ENCODE measurements at regions not wholly inside any gene's neighbourhood (a gene's known extent, or its start where the extent isn't known, plus 50 kb on each side); places are given as distances from the start of the nearest gene placed in this dataset.

GRCh38 chr4:11593576-11594116 is 165.0 kb upstream of the HS3ST1 start:
- in situ Hi-C loops (cut with HindIII; ENCODE audit: low sequenced_read_pairs) = no loop called here

GRCh38 chr4:11592276-11592675 is 163.6 kb upstream of the HS3ST1 start:
- in situ Hi-C loops (cut with HindIII; ENCODE audit: low sequenced_read_pairs) = no loop called here

- in situ Hi-C loops (cut with HindIII; ENCODE audit: low sequenced_read_pairs) = no loop called here
Observed at GRCh38 chr4:11590132-11590531, 161.4 kb upstream of the HS3ST1 start.

- in situ Hi-C loops (cut with HindIII; ENCODE audit: low sequenced_read_pairs) = no loop called here
Observed at GRCh38 chr4:11589676-11590075, 161.0 kb upstream of the HS3ST1 start.

GRCh38 chr4:11587797-11588196 is 159.1 kb upstream of the HS3ST1 start:
- in situ Hi-C loops (cut with HindIII; ENCODE audit: low sequenced_read_pairs) = no loop called here

- in situ Hi-C loops (cut with HindIII; ENCODE audit: low sequenced_read_pairs) = no loop called here
Observed at GRCh38 chr4:11585506-11585905, 156.8 kb upstream of the HS3ST1 start.

- in situ Hi-C loops (cut with HindIII; ENCODE audit: low sequenced_read_pairs) = no loop called here
Observed at GRCh38 chr4:11568511-11568910, 139.8 kb upstream of the HS3ST1 start.

GRCh38 chr4:11566444-11567022 is 137.8 kb upstream of the HS3ST1 start:
- in situ Hi-C loops (cut with HindIII; ENCODE audit: low sequenced_read_pairs) = no loop called here

- in situ Hi-C loops (cut with HindIII; ENCODE audit: low sequenced_read_pairs) = no loop called here
Observed at GRCh38 chr4:11565899-11566298, 137.2 kb upstream of the HS3ST1 start.

GRCh38 chr4:11565213-11565612 is 136.5 kb upstream of the HS3ST1 start:
- in situ Hi-C loops (cut with HindIII; ENCODE audit: low sequenced_read_pairs) = no loop called here

GRCh38 chr4:11564021-11564420 is 135.3 kb upstream of the HS3ST1 start:
- in situ Hi-C loops (cut with HindIII; ENCODE audit: low sequenced_read_pairs) = no loop called here

- in situ Hi-C loops (cut with HindIII; ENCODE audit: low sequenced_read_pairs) = no loop called here
Observed at GRCh38 chr4:11549525-11549924, 120.8 kb upstream of the HS3ST1 start.

- in situ Hi-C loops (cut with HindIII; ENCODE audit: low sequenced_read_pairs) = no loop called here
Observed at GRCh38 chr4:11548597-11549082, 119.9 kb upstream of the HS3ST1 start.

- in situ Hi-C loops (cut with HindIII; ENCODE audit: low sequenced_read_pairs) = no loop called here
Observed at GRCh38 chr4:11546391-11547175, 117.9 kb upstream of the HS3ST1 start.

- in situ Hi-C loops (cut with HindIII; ENCODE audit: low sequenced_read_pairs) = no loop called here
Observed at GRCh38 chr4:11545651-11546050, 117.0 kb upstream of the HS3ST1 start.

- in situ Hi-C loops (cut with HindIII; ENCODE audit: low sequenced_read_pairs) = no loop called here
Observed at GRCh38 chr4:11544211-11544610, 115.5 kb upstream of the HS3ST1 start.

GRCh38 chr4:11543706-11544105 is 115.0 kb upstream of the HS3ST1 start:
- in situ Hi-C loops (cut with HindIII; ENCODE audit: low sequenced_read_pairs) = no loop called here

- in situ Hi-C loops (cut with HindIII; ENCODE audit: low sequenced_read_pairs) = no loop called here
Observed at GRCh38 chr4:11542952-11543351, 114.3 kb upstream of the HS3ST1 start.

- in situ Hi-C loops (cut with HindIII; ENCODE audit: low sequenced_read_pairs) = no loop called here
Observed at GRCh38 chr4:11537846-11538245, 109.2 kb upstream of the HS3ST1 start.

GRCh38 chr4:11535333-11535732 is 106.6 kb upstream of the HS3ST1 start:
- in situ Hi-C loops (cut with HindIII; ENCODE audit: low sequenced_read_pairs) = no loop called here

GRCh38 chr4:11534623-11535302 is 106.1 kb upstream of the HS3ST1 start:
- in situ Hi-C loops (cut with HindIII; ENCODE audit: low sequenced_read_pairs) = no loop called here

- in situ Hi-C loops (cut with HindIII; ENCODE audit: low sequenced_read_pairs) = no loop called here
Observed at GRCh38 chr4:11532138-11532537, 103.4 kb upstream of the HS3ST1 start.
